Osteoblast (primary cell): ENCODE measurements at regions not wholly inside any gene's neighbourhood (a gene's known extent, or its start where the extent isn't known, plus 50 kb on each side); places are given as distances from the start of the nearest gene placed in this dataset.

ENCODE experiments used
- DNase-seq: peaks from one replicate; pipeline ENCODE4 v3.0.0; 2011; ENCODE audit warnings: low spot score, mixed read lengths; ENCODE audit not compliant: insufficient read length; ENCODE audit errors: missing footprints
- H2AFZ ChIP-seq: 2 replicates; pipeline ENCODE4 v1.6.0; 2011; ENCODE audit warnings: mild to moderate bottlenecking, low read length
- H3K27ac ChIP-seq: 2 replicates; pipeline ENCODE4 v1.5.1; 2011; ENCODE audit warnings: mild to moderate bottlenecking, low read depth, low read length, moderate library complexity
- H3K27me3 ChIP-seq: 2 replicates; pipeline ENCODE4 v1.6.0; 2012; ENCODE audit warnings: mild to moderate bottlenecking, control low read depth, inconsistent platforms, low read length, moderate library complexity; ENCODE audit not compliant: insufficient read depth
- H3K36me3 ChIP-seq: 2 replicates; pipeline ENCODE4 v1.5.1; 2011; ENCODE audit warnings: mild to moderate bottlenecking, low read length, control low read depth, moderate library complexity; ENCODE audit not compliant: insufficient read depth
- H3K4me1 ChIP-seq: 2 replicates; pipeline ENCODE4 v1.5.1; 2011; ENCODE audit warnings: mild to moderate bottlenecking, low read length, control low read depth, moderate library complexity; ENCODE audit not compliant: insufficient read depth
- H3K4me2 ChIP-seq: 2 replicates; pipeline ENCODE4 v1.6.0; 2011; ENCODE audit warnings: mild to moderate bottlenecking, low read length; ENCODE audit not compliant: insufficient read depth
- H3K4me3 ChIP-seq: fragments of 200-600 bp; sonication (generic); 3 replicates; pipeline ENCODE4 v1.5.1; 2012; ENCODE audit warnings: mild to moderate bottlenecking, low read length, inconsistent platforms; ENCODE audit not compliant: insufficient read depth
- H3K79me2 ChIP-seq: 2 replicates; pipeline ENCODE4 v1.6.0; 2012; ENCODE audit warnings: mild to moderate bottlenecking, low read length, control low read depth, inconsistent platforms; ENCODE audit not compliant: insufficient read depth
- H3K9me3 ChIP-seq: 2 replicates; pipeline ENCODE4 v1.5.1; 2011; ENCODE audit warnings: low read depth, low read length, control low read depth
- H4K20me1 ChIP-seq: 2 replicates; pipeline ENCODE4 v1.6.0; 2012; ENCODE audit warnings: mild to moderate bottlenecking, low read length, control low read depth; ENCODE audit not compliant: insufficient read depth
- CTCF ChIP-seq: IDR thresholded peaks from 2 replicates; pipeline ENCODE4 v1.5.1; 2011; ENCODE audit warnings: mild to moderate bottlenecking, low read depth, low read length, moderate library complexity; ENCODE audit errors: extremely low read depth

- Histone ChIP-seq H3K79me2 (no peaks in the 10 kb centered on the region), H3K27ac (no peak overlapping the region), H4K20me1 (no peaks in the 10 kb centered on the region), H3K4me3 (peak overlapping the region; percentile 8), H3K36me3 (no peaks in the 10 kb centered on the region), H3K4me1 (no peaks in the 10 kb centered on the region), H2AFZ (peak overlapping the region; percentile 53), H3K27me3 (no peaks in the 10 kb centered on the region), H3K9me3 (peaks cover 6% of the 10 kb centered on the region), H3K4me2 (peak overlapping the region; percentile 64)
- DNase-seq = no peak
- no peak for TF ChIP-seq CTCF
These were observed 237.6 kb upstream of the PRKD1 start for GRCh38 chr14:30165255-30165654.

DNA sequence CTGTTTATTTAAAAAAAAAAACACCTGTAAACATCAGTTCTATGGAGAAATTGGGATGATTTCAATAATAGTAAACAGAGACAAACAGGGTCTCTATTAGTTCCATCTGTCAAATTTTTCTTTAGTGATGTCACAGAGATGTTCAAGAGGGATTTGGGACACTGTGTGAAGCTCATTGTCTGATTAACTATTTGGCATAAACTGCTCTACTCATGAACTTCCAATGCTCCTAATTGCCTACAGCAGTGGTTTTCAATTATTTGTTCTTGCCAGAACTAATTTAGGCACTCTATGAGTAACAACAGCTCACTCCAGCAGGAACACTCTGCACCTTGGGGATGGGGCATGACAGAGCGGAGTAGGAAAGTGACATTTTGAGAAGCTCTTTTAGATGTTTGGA is 250.1 kb upstream of the PRKD1 start:
- peaks cover 7% of the 10 kb centered on the region for H3K4me1 ChIP-seq
- H4K20me1 ChIP-seq = no peaks in the 10 kb centered on the region
- H3K4me3 ChIP-seq = no peak overlapping the region
- H3K27me3 ChIP-seq = no peaks in the 10 kb centered on the region
- no peak overlapping the region for H3K27ac ChIP-seq
- H2AFZ ChIP-seq = no peak overlapping the region
- no peaks in the 10 kb centered on the region for H3K9me3 ChIP-seq
- no peaks in the 10 kb centered on the region for H3K79me2 ChIP-seq
- DNase-seq = no peak
- no peaks in the 10 kb centered on the region for H3K36me3 ChIP-seq
- H3K4me2 ChIP-seq = no peak overlapping the region
- no peak for TF ChIP-seq CTCF

DNA sequence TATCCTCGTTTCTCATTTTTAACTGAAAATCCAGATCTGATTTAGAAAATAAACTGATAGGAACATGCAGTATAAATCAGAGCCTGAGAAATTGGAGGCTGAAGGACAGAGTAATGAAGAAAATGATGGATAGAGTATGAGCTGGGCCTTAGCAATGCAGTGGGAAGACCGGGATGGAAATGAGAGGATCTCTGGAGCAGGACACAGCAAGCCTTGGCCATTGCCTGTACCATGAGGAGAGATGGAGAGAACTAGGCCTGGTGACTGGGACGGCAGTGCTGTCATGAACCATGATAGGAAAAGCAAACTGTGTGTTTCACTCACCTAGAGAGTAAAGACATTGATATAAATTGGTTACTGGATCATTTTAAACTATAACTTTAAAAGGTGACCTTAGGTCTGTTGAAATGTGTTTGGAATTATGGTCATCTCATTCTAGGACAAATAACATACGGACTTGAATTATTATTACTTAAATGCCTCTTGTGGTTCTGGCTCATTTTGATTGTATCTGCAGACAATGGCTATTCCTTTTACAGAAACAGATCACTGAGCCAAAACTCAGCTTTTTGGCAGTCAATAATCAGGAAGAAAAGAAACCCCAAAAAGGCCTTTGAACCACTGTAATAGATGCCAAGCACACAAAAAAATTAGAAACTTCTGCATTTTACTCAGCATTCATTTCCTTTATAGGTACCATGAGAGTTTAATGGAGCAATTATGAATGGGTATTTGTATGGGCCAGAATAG is 251.9 kb upstream of the PRKD1 start:
- no peak for TF ChIP-seq CTCF
- H3K4me2 ChIP-seq = no peak overlapping the region
- DNase-seq = no peak

DNA sequence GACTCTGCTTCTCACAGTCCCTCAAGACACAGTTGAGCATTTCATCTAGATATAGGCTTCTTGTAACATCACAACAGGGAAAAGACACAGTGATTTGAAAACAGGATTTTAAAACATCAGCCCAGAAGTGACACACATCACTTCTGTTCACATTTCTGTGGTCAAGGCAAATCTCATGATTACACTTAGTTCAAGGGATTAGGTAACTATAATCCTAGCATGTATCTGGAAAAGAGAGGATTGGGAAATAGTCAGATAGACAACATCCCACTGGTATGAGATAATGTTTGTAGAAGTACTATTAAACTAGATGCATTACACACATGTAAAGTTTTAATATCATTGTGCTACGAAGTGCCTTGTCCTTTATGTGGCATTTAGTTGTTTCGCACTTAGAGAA is 252.6 kb upstream of the PRKD1 start:
- H3K9me3 ChIP-seq = no peaks in the 10 kb centered on the region
- H4K20me1 ChIP-seq = no peaks in the 10 kb centered on the region
- H3K4me2 ChIP-seq = no peak overlapping the region
- peaks cover 7% of the 10 kb centered on the region for H3K4me1 ChIP-seq
- peak overlapping the region; percentile 2 for H3K27ac ChIP-seq
- H3K27me3 ChIP-seq = no peaks in the 10 kb centered on the region
- H3K4me3 ChIP-seq = no peak overlapping the region
- no peaks in the 10 kb centered on the region for H3K79me2 ChIP-seq
- no peak for TF ChIP-seq CTCF
- no peak for DNase-seq
- H2AFZ ChIP-seq = no peak overlapping the region
- H3K36me3 ChIP-seq = no peaks in the 10 kb centered on the region

More for the DNA sequence above, 251.9 kb upstream of the PRKD1 start:
- H2AFZ ChIP-seq = peak overlapping the region; percentile 45
- no peak overlapping the region for H3K4me3 ChIP-seq
- no peaks in the 10 kb centered on the region for H3K36me3 ChIP-seq
- H3K27ac ChIP-seq = peak overlapping the region; percentile 2
- peaks cover 7% of the 10 kb centered on the region for H3K4me1 ChIP-seq
- no peaks in the 10 kb centered on the region for H4K20me1 ChIP-seq
- no peaks in the 10 kb centered on the region for H3K79me2 ChIP-seq
- H3K9me3 ChIP-seq = no peaks in the 10 kb centered on the region
- no peaks in the 10 kb centered on the region for H3K27me3 ChIP-seq
